ENCODE measurements at regions not wholly inside any gene's neighbourhood (a gene's known extent, or its start where the extent isn't known, plus 50 kb on each side); places are given as distances from the start of the nearest gene placed in this dataset.
A peak's percentile ranks its signal among the peaks of the same experiment; 100 is the strongest.
"Not testable (repeated sequence)": the region's sequence is repeated elsewhere in the genome, so short reads cannot be mapped to it uniquely, and the experiment has no call there.

DNA sequence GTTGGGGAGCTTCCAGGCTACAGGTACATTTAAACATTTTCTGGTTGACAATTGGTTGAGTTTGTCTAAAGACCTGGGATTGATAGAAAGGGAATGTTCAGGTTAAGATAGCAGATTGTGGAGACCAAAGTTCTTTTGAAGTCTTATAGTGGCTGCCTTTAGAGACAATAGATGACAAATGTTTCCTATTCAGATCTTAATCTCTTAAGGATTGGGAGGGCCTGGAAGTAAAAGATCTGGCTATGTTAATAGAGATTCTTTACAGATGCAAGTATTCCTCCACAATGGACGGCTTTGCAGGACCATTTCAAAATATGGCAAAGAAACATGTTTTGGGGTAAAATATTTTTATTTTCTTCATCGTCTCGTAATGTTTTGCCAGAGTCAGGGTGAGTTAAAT is 128.7 kb upstream of the TSC22D1 start:
- not testable (repeated sequence) for DNase-seq (ENCODE audit: low spot score)

DNA sequence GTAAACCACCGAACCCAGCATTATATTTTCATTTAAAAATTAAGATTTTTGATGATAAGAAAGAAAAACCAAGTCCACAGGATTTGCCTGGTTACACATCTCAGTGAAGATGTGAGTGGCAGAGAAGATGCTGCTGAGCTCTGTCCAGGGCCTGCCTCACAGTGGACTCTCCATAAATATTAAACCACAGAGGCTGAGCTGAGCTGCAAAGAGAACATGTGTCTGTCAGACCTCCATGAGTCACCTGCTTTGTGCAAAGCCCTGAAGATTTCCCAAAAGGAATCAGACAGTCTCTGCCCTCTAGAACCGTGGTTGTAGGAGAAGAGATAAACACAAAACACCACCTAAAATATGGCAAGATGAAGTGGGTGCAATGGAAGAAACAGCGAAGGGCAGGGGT is 127.2 kb upstream of the TSC22D1 start:
- DNase-seq (ENCODE audit: low spot score), result no peak

DNA sequence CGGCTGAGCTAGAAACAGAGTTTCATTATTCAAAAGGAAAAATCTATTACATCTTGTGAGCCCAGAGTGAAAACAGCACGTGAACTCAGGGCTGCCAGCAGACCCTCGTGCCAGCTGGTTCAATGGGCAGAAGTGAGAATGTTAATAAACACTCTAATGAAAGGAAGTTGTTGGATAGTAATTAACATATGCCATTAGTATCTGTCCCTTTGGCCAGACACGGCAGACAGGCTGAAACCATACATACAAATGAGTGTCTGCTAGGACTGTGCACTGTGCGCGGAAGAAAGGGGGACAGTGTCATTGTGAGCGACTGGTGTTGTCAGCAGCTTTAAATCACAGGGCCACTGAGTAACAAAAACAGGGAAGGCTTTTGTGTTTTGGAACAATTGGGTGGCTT is 121.9 kb upstream of the TSC22D1 start:
- peak; percentile 68 for DNase-seq (ENCODE audit: low spot score)

DNA sequence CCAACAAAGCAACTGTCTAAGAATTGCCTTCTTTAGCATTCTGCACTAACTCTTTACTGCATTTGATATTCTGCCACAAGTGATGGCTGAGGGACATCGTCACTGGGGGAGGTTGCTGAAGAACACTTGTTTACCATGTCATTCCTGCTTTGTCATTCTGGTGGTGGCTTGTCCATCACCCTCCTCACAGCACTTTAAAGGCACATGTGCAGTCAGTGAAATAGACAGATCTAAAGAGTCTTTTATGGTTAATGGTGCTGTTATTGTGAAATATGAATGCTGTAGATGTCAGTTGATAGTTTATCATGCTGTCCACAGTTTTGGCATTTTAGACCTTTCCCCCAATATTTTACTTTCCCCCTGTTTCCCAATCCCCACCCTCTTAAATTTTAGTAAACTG is 120.9 kb upstream of the TSC22D1 start:
- no peak for DNase-seq (ENCODE audit: low spot score)

DNA sequence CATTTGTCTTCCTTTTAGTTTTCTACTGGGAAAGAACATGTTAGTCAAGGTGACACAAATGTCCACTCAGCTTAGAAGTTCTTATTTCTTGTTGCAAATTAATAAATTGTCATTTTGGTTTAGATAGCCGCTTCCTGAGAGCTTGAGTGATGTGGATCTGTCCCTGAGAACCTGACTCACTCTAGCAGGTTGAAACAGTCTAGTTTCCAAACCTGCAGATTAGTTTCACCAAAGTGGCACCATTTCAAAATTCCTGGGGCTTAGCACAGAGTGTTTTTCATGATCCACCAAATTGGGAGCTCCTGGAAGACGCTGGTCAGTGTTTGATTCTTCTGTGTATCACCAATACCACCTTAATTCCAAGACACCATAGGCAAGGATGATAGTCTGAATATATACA is 119.4 kb upstream of the TSC22D1 start:
- no peak for DNase-seq (ENCODE audit: low spot score)

DNA sequence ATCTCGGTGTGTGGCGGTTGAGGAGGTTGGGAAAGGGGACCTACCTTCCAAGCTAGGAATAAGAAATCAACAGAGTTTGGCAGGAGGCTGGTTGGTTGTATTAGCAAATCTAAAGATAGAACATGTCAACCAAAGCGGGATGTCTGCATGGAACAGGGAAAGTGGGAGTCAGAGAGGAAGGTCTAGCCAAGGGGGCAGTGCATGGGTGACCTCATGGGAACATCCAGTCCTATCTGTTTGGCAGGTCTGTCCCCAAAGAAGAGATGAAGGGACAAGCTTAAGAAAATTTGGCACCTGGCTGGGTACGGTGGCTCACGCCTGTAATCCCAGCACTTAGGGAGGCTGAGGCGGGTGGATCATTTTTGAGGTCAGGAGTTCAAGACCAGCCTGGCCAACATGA is 118.7 kb upstream of the TSC22D1 start:
- DNase-seq (ENCODE audit: low spot score), result no peak

DNA sequence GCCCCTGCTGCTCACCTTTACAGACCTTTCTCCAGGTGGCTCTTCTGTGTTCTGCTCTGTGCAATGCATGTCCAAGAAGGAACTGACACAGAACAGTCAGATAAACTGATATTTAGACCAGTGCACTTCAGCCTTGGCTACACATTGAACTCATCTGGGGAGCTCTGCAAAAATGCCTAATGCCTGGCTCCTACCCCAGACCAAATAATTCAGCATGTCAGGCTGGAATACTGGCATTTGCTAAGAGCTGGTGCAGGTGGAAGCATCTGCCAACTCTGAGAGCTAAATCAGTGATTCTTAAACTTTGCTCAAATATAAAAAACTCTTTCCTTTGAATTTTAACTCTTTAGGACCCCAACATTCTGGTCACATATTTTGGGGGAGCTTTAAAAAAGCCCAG is 118.2 kb upstream of the TSC22D1 start:
- no peak for DNase-seq (ENCODE audit: low spot score)

DNA sequence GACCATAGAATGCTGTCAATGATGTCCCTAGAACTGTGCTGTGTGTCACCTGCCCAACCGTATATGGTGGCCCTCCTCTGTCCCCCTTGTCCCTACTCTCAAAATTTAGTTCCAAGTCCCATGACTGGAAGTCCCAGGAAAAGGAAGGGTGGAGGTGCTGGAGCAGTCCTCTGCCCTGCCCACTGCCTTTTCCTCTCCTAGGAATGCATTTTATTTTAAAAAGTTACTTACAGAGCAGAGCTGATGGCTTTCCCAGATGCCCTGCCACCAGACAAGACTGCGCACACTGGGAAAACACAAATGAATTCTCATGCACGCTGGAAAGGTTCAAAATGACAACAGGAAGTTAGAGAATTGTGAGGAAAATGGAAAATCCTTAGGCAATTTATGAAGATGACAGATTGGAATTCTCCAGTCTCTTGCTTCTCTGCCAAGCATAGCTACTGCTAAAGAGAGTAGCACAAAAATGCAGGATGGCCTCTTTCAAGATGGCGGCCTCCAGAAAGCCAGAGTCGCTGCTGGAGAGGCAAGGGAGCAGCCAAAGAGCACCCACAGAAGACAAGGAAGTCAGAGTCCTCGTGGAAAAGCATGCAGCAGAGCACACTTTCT is 117.1 kb upstream of the TSC22D1 start:
- no peak for DNase-seq (ENCODE audit: low spot score)

DNA sequence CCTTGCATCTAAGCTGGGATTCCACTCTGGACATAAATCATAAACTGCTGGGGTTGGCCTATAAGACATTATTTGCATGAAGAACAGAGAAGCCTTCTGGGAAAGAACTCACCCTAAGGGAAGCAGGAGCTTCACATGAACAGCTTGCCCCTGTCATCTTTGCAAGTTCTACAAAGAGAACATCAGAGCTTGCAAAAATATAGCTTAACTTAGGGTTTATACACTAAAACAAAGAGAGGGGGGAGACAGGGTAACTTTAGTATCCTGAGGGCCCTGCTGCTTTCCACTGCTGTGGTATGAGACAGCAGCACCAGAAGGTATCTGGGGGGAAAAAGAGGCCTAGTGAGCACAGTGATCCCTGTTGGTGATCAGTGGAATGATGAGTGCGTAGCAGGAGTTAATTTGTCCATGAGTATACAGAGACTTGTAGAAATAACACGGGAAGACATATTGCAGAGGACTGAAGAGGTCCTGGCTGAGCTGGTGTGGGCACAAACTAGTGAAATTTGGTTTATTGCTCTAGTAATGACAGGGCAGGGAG is 116.1 kb upstream of the TSC22D1 start:
- DNase-seq (ENCODE audit: low spot score), result no peak

DNA sequence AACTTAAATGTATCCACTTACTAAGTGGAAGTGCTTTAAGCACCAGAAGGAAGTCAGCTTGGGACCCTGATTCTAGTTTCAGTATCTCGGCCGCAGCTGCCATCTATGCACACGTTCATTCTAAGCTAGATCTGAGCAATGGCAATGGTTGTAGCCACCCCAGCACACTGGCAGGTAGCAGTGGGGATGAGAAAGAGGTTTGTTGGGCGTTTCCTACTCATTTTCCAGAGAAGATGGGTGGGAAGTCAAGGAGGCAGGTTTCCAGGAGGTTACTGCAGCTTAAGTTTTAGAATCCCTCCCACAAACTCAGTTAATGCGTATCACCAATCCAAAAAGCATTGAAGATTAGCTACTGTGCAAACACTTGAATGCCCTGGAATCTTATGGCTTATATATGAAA is 114.2 kb upstream of the TSC22D1 start:
- peak; percentile 24 for DNase-seq (ENCODE audit: low spot score)

DNA sequence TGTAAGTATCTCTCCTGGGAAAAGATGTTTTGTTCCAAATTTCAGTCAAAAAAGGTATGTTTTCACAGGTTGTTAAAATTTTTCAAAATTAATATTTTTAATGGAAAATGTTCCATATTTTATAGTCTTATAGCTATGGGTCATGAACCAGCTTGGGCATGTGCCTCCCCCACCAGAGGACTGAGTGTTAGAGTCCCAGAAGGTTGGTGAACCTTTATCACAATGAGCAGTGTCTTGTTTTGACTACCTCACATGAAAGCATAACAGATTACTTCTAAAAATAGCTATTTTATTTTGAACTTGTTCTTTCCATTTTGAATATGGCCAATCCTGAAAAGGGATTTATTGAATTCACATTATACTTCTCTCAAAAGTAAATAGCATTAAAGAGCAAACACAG is 112.5 kb upstream of the TSC22D1 start:
- no peak for DNase-seq (ENCODE audit: low spot score)

DNA sequence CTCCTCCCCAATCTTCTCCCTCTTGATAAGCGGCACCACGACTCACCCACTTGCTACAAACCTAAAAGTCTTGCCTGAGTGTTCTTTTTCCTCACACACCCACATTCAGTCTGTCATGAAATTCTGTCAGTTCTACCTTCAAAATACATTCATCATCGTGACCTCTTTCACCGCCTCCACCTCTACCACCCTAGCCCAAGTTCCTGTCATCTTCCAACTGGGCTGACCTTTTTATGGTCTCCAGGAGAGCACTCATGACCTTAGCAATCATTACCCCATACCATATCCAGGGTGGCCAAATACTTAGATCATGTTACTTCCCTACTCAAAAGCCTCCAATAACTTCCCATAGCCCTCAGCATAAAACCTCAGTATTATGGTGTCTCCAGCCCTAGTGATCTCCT is 110.4 kb upstream of the TSC22D1 start:
- peak; percentile 62 for DNase-seq (ENCODE audit: low spot score)

DNA sequence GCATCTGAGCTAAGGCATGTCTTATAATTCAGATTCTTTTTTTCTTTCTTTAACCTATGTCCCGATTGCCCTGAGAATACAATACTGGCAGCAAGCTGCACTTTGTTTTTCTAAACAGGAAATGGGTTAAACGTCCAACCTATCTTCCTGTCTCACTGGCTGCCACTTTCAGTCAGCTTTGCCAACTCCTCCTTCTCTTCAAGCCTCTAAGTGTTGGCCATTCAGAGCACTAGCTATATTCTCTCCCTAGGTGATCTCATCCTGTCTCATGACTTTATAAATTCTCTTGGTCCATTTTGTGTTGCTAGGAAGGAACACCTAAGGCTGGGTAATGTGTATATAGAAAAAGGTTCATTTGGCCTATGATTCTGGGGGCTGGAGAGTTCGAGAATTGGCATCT is 109.5 kb upstream of the TSC22D1 start:
- no peak for DNase-seq (ENCODE audit: low spot score)

DNA sequence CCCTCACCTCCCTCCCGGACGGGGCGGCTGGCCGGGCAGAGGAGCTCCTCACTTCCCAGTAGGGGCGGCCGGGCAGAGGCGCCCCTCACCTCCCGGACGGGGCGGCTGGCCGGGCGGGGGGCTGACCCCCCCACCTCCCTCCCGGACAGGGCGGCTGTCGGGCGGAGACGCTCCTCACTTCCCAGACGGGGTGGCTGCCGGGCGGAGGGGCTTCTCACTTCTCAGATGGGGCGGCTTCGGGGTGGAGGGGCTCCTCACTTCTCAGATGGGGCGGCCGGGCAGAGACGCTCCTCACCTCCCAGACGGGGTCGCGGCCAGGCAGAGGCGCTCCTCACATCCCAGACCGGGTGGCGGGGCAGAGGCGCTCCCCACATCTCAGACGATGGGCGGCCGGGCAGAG is 106.3 kb upstream of the TSC22D1 start:
- not testable (repeated sequence) for DNase-seq (ENCODE audit: low spot score)

DNA sequence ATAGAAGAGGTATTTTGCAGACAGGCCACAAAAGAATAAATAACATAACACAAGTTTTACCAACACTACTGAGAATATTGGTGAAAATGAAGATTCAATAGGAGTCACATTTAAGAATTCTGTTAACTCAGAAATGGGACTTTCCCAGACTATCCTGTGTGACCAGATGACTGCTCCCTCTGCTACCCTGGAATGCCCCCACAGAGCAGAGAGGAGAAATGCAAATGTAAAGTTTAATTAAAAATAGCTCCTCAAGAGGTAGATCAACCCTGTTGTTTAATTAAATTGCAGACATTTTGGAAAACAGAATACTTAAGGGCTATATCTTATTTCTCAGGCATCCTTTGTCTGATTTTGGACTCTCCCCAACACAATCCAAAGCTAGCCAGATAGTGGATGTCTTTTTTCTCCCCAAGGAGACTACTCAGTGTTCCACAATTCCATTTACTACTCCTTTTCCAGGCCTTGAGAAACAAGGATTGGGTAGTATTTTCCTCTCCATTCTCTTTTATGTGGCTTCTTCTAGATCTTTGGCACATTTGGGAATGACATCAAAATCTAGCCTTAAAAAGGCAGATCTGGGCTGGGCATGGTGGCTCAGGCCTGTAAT is 104.7 kb upstream of the TSC22D1 start:
- no peak for DNase-seq (ENCODE audit: low spot score)

DNA sequence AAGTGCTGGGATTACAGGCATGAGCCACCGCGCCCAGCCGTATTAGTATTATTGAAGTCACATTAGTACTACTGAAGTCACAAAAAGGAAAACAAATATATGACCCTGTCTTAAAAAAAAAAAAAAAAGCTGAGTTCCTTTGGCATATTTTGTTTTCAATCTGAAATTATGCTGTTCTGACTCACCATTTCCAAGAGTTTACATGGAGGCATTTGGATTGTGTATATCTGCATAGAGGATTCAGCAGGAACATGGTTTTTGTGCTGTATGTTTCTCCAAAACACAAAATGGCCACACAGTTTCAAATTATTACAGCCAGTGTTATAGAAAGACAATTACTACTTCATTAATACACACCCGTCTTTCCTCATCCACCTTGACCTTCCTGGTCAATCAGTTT is 103.5 kb upstream of the TSC22D1 start:
- DNase-seq (ENCODE audit: low spot score), result no peak

DNA sequence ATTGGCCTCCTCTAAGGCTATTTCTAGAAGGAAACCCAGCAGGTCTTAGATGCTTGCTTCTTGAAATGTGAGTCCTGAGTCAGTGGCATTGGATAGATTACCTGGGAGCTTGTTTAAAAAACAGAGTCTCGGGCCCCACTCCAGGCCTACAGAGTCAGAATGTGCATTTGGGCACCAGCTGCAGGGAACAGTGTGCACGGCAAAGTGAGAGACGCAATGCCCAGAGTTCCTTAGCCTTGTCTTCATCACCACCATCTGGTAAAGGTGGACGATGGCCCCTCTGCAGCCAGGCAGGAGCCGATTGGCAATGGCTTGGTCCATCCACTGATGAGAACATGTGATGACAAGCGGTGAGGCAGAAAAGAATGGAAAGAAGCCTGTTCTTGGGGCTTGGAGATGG is 102.1 kb upstream of the TSC22D1 start:
- no peak for DNase-seq (ENCODE audit: low spot score)

DNA sequence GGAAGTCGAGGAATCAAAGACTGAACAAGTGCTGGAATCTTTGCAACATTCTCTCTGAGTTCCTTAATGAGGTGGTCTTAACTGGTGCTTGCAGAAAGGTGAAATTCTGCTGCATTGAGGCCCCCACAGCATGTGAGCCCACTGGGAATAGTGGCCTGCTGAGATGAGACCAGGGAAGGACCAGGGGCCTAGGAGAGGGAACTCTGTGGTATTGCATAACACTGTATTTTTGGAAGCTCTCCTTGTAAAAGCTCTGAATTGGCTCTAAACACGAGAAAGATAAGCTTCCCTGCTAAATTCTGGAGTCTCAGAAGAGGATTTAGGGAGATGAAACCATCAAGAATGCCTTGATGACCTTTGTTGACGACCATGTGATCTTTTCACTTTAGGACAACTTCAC is 100.4 kb upstream of the TSC22D1 start:
- DNase-seq (ENCODE audit: low spot score), result no peak

DNA sequence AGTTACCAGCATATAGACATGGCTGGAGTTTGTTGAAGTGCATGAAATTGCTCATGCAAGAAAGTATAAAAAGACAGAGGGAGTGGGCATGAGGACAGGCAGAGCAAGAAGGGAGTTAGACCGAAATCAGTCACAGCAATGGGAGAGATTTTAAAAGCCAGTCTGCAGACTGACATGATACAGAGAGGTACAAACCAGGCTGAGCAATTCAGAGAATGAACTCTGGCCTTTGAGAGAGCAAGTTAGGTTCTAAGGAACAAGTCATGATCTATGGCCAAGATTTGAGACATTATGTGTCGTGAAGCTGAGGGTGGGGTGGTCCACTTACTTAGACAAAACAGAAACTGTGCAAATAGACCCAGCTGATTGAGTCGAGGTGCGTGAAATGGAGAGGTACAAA is 93.4 kb upstream of the TSC22D1 start:
- DNase-seq (ENCODE audit: low spot score), result no peak

DNA sequence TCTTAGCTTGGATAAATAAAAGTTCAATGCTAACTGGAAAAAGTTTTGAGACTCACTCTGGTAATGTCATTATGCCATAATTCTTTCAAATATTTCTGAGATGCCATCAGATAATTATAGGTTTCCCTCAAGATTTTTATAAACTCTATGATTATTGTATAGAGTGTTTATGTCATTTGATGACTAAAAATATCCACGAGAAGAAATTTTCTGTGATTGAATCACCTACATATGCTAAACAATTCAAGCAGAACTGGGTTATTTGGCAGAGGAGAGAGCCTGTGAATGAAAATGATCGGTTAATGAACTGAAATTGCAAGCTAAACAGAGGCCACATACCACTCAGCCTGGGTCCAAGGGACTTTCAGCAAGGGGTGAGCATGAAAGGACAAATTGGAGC is 92.6 kb upstream of the TSC22D1 start:
- DNase-seq (ENCODE audit: low spot score), result no peak

DNA sequence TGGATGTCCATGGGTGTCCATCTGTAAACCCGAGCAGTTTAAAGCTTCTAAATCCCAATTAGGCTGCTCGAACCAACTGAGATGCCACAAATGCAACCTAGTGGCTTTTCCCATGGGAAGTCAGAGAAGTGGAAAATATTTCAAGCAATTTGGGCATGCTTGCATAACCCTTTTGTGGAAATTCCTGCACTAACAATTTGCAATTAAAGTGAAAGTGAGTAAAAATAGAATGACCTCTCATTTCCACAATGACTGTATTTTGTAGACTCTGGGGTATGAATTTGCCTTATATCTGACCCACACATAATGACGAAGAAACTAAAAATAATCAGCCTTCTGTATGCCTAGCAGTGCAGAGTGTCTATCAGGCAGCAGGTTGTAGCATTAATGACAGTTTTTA is 91.8 kb upstream of the TSC22D1 start:
- no peak for DNase-seq (ENCODE audit: low spot score)

DNA sequence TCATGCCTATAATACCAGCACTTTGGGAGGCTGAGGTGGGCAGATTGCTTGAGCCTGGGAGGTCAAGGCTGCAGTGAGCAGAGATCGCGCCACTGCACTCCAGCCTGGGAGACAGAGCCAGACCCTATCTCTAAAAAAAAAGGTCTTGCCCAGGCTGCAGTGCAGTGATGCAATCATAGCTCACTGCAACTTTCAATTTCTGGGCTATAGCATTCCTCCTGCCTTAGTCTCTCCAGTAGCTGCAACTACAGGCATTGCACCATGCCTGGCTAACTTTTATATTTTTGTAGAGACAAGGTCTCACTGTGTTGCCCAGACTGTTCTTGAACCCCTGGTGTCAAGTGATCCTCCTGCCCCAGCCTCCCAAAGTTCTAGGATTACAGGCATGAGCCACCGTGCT is 90.4 kb upstream of the TSC22D1 start:
- DNase-seq (ENCODE audit: low spot score), result not testable (repeated sequence)

DNA sequence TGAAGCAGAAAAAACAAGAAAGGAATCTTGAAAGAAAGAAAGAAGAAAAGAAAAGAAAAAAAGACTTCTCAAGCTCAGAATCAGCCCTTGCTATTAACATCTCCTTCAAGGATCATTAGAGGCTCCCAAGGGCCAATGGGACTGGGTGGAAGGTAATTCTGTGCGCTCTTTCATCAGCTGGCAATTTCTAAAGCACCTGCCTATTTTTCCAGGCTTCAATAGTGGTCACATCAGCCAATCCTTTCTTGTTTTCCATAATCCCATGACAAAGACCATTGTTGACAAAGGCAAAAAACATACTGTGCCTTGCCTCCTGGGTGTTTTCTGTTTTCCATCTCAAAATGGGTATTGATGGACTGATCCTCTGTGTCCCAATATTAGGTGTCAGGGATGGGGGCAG is 88.2 kb upstream of the TSC22D1 start:
- no peak for DNase-seq (ENCODE audit: low spot score)

DNA sequence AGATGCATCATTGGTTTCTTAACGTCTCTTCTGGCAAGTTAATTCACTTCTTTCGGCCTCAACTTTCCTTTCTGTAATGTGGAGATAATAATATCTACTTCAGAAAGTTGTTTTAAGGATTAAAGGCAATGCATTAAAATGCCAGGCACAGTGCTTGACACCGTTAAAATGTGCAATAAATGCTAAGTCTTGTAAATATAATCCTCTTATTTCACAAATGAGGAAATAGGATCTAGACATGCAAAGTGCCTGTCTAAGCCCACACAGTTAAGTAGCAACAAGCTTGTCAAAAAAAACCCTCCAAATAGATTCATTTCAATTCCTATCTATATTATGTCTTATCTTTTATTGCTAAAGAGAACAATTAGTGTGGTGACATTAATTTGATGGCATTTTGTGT is 86.4 kb upstream of the TSC22D1 start:
- DNase-seq (ENCODE audit: low spot score), result no peak

Data from putamen (tissue), 1 donor.